Ishikawa (cell line): ENCODE measurements at regions not wholly inside any gene's neighbourhood (a gene's known extent, or its start where the extent isn't known, plus 50 kb on each side); places are given as distances from the start of the nearest gene placed in this dataset.

Source experiments
- CEBPB ChIP-seq: IDR thresholded peaks from 2 replicates; pipeline ENCODE4 v1.6.1; 2012
- CREB1 ChIP-seq: IDR thresholded peaks from 2 replicates; pipeline ENCODE4 v1.6.1; 2012; ENCODE audit warnings: low read depth
- EGR1 ChIP-seq: IDR thresholded peaks from 2 replicates; pipeline ENCODE4 v1.6.1; 2012
- EP300 ChIP-seq: IDR thresholded peaks from 2 replicates; pipeline ENCODE4 v1.6.1; 2012; ENCODE audit warnings: borderline replicate concordance
- FOXM1 ChIP-seq: IDR thresholded peaks from 2 replicates; pipeline ENCODE4 v1.6.1; 2012; ENCODE audit warnings: low read depth, borderline replicate concordance
- MAX ChIP-seq: IDR thresholded peaks from 2 replicates; pipeline ENCODE4 v1.6.1; 2012
- NFIC ChIP-seq: IDR thresholded peaks from 2 replicates; pipeline ENCODE4 v1.6.1; 2012
- RAD21 ChIP-seq: IDR thresholded peaks from 2 replicates; pipeline ENCODE4 v1.6.1; 2012; ENCODE audit warnings: low read depth
- REST ChIP-seq: IDR thresholded peaks from 2 replicates; pipeline ENCODE4 v1.6.1; 2012; ENCODE audit warnings: low read depth, mild to moderate bottlenecking
- TAF1 ChIP-seq: IDR thresholded peaks from 2 replicates; pipeline ENCODE4 v1.6.1; 2012; ENCODE audit warnings: low read depth, mild to moderate bottlenecking
- TCF12 ChIP-seq: IDR thresholded peaks from 2 replicates; pipeline ENCODE4 v1.6.1; 2012; ENCODE audit warnings: low read depth
- TEAD4 ChIP-seq: IDR thresholded peaks from 2 replicates; pipeline ENCODE4 v1.6.1; 2012
- USF1 ChIP-seq: IDR thresholded peaks from 2 replicates; pipeline ENCODE4 v1.6.1; 2012
- YY1 ChIP-seq: IDR thresholded peaks from 2 replicates; pipeline ENCODE4 v1.6.1; 2012; ENCODE audit warnings: low read depth
- ZBTB7A ChIP-seq: IDR thresholded peaks from 2 replicates; pipeline ENCODE4 v1.6.1; 2012; ENCODE audit warnings: low read depth

- no peak for TF ChIP-seq RAD21
- no peak for TF ChIP-seq USF1
- TF ChIP-seq CEBPB, result no peak
- TF ChIP-seq ZBTB7A, result no peak
- no peak for TF ChIP-seq NFIC
- no peak for TF ChIP-seq YY1
- no peak for TF ChIP-seq TAF1
- no peak for TF ChIP-seq CREB1
Measured at GRCh38 chr4:124997124-124997523, 284.6 kb upstream of the ANKRD50 start.

- TF ChIP-seq TAF1 (no peak), USF1 (no peak), EP300 (no peak), REST (no peak), CREB1 (no peak), YY1 (no peak), NFIC (no peak), FOXM1 (no peak), ZBTB7A (no peak), EGR1 (no peak), TCF12 (no peak), CEBPB (no peak), RAD21 (no peak), TEAD4 (no peak)
Measured at GRCh38 chr4:124993838-124994237, 281.3 kb upstream of the ANKRD50 start.

GRCh38 chr4:124990398-124990797 is 277.9 kb upstream of the ANKRD50 start:
- no peak for TF ChIP-seq NFIC
- no peak for TF ChIP-seq EGR1
- no peak for TF ChIP-seq REST
- TF ChIP-seq EP300, result no peak
- TF ChIP-seq FOXM1, result no peak
- no peak for TF ChIP-seq TCF12
- no peak for TF ChIP-seq ZBTB7A
- no peak for TF ChIP-seq YY1
- no peak for TF ChIP-seq CEBPB
- no peak for TF ChIP-seq RAD21
- TF ChIP-seq TAF1, result no peak
- no peak for TF ChIP-seq USF1
- no peak for TF ChIP-seq TEAD4
- no peak for TF ChIP-seq MAX
- no peak for TF ChIP-seq CREB1

- TF ChIP-seq EGR1 (no peak), USF1 (no peak), MAX (no peak), CREB1 (no peak), NFIC (no peak), YY1 (no peak), RAD21 (no peak), CEBPB (no peak), TAF1 (no peak), ZBTB7A (no peak), TEAD4 (no peak)
Measured at GRCh38 chr4:124980276-124980752, 267.8 kb upstream of the ANKRD50 start.

- TF ChIP-seq TEAD4 (no peak), YY1 (no peak), ZBTB7A (no peak), EGR1 (no peak), TCF12 (no peak), TAF1 (no peak), NFIC (no peak), CREB1 (no peak), EP300 (no peak), CEBPB (no peak), REST (no peak), USF1 (no peak), RAD21 (no peak), MAX (no peak), FOXM1 (no peak)
Measured at GRCh38 chr4:124977045-124977444, 264.5 kb upstream of the ANKRD50 start.
